SU-DHL-6 (cell line): ENCODE measurements at regions not wholly inside any gene's neighbourhood (a gene's known extent, or its start where the extent isn't known, plus 50 kb on each side); places are given as distances from the start of the nearest gene placed in this dataset.

ENCODE experiments used
- CTCF ChIP-seq: fragments of 200-600 bp; sonication (generic); IDR thresholded peaks from one replicate; pipeline ENCODE4 v1.5.1; 2017; ENCODE audit warnings: antibody characterized with exemption, mild to moderate bottlenecking, low read length, moderate library complexity; ENCODE audit not compliant: insufficient read depth, poor library complexity, severe bottlenecking
- EZH2phosphoT487 ChIP-seq: fragments of 200-600 bp; sonication (generic), shearing (Covaris generic); conservative IDR thresholded peaks from 2 replicates; pipeline ENCODE4 v1.6.1; 2018; ENCODE audit warnings: mild to moderate bottlenecking, antibody characterized with exemption, low read length, moderate library complexity, mixed read lengths

- TF ChIP-seq CTCF (no peak), EZH2phosphoT487 (no peak)
These were observed 353.3 kb upstream of the GNPDA2 start for GRCh38 chr4:45079616-45080015.
